ENCODE measurements at regions not wholly inside any gene's neighbourhood (a gene's known extent, or its start where the extent isn't known, plus 50 kb on each side); places are given as distances from the start of the nearest gene placed in this dataset.

- Histone ChIP-seq H3K36me3 (replicated peaks; ENCODE audit: low read depth, low read length) (no peaks in the 10 kb centered on the region), H3K9me3 (ENCODE audit: insufficient read depth, low read length) (no peaks in the 10 kb centered on the region), H3K27me3 (ENCODE audit: low read depth, low read length) (no peaks in the 10 kb centered on the region), H3K4me1 (ENCODE audit: low read length) (no peaks in the 10 kb centered on the region), H2AFZ (ENCODE audit: low read depth, low read length) (no peak overlapping the region), H3K27ac (ENCODE audit: low read length) (no peak overlapping the region), H3K4me3 (ENCODE audit: low read length) (no peak overlapping the region), H3K4me2 (ENCODE audit: low read length) (no peak overlapping the region), H3K9ac (ENCODE audit: low read length) (no peak overlapping the region), H3K79me2 (ENCODE audit: low read length) (no peaks in the 10 kb centered on the region), H4K20me1 (ENCODE audit: insufficient read depth, low read length) (no peaks in the 10 kb centered on the region)
- TF ChIP-seq, protein P1, sequence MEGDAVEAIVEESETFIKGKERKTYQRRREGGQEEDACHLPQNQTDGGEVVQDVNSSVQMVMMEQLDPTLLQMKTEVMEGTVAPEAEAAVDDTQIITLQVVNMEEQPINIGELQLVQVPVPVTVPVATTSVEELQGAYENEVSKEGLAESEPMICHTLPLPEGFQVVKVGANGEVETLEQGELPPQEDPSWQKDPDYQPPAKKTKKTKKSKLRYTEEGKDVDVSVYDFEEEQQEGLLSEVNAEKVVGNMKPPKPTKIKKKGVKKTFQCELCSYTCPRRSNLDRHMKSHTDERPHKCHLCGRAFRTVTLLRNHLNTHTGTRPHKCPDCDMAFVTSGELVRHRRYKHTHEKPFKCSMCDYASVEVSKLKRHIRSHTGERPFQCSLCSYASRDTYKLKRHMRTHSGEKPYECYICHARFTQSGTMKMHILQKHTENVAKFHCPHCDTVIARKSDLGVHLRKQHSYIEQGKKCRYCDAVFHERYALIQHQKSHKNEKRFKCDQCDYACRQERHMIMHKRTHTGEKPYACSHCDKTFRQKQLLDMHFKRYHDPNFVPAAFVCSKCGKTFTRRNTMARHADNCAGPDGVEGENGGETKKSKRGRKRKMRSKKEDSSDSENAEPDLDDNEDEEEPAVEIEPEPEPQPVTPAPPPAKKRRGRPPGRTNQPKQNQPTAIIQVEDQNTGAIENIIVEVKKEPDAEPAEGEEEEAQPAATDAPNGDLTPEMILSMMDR (IDR thresholded peaks at IDR 0.05; ENCODE audit: low read depth, low read length) = no peak
- no peak for TF ChIP-seq EZH2phosphoT487 (IDR thresholded peaks at IDR 0.05; ENCODE audit: low read depth)
These were observed 334.2 kb downstream of the IRX2 start for GRCh38 chr5:2417301-2417700.

DNA sequence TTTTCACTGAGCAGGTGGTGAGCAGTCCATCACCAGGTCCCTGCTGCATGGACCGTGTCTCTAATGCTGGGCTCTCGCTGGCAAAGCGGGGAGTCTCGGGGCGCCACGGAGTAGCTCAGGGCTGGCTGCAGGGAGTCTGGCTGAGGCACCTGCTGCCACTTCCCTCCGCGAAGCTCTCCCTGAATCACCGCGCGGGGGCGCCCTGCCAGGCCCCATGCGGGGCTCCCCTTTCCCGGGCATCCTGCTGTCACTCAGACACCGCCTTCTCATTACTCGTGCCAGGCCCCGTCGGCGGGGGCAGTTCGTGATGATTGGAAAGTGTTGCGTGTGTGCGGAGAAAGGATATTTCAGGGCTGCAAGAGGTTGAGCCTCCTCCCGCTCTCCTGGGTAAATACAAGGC, 335.8 kb downstream of the IRX2 start:
- TF ChIP-seq EZH2phosphoT487 (IDR thresholded peaks at IDR 0.05; ENCODE audit: low read depth) = no peak
- TF ChIP-seq, protein P1 (IDR thresholded peaks at IDR 0.05; ENCODE audit: low read depth, low read length) = no peak

DNA sequence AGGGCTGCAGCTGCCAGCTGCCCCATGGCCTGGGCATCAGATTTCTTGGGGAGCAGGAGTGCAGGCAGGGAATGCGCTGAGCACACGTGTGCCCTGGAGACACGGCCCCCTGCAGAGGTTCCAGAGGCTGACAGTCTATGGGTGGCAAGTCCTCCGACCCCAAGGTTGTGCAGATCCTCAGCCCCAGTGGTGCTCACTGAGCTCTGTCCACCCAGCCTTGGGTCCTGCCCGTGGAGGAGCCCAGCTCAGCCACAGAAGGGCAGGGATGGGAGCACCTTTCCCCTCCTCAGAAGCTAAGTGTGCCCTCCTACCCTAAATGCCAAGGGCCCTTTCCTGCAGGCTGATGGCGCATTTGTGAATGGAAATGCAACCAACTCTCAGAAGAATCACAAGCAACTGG, 341.0 kb downstream of the IRX2 start:
- TF ChIP-seq, protein P1 (IDR thresholded peaks at IDR 0.05; ENCODE audit: low read depth, low read length) = no peak
- TF ChIP-seq EZH2phosphoT487 (IDR thresholded peaks at IDR 0.05; ENCODE audit: low read depth) = no peak
- Histone ChIP-seq H3K79me2 (ENCODE audit: low read length) (no peaks in the 10 kb centered on the region), H3K9ac (ENCODE audit: low read length) (no peak overlapping the region), H3K4me2 (ENCODE audit: low read length) (no peak overlapping the region), H3K27ac (ENCODE audit: low read length) (no peak overlapping the region), H3K36me3 (replicated peaks; ENCODE audit: low read depth, low read length) (no peaks in the 10 kb centered on the region), H4K20me1 (ENCODE audit: insufficient read depth, low read length) (no peaks in the 10 kb centered on the region), H3K4me3 (ENCODE audit: low read length) (no peak overlapping the region), H3K4me1 (ENCODE audit: low read length) (no peaks in the 10 kb centered on the region), H2AFZ (ENCODE audit: low read depth, low read length) (no peak overlapping the region), H3K9me3 (ENCODE audit: insufficient read depth, low read length) (no peaks in the 10 kb centered on the region), H3K27me3 (ENCODE audit: low read depth, low read length) (no peaks in the 10 kb centered on the region)

More for the DNA sequence above, 335.8 kb downstream of the IRX2 start:
- no peaks in the 10 kb centered on the region for H3K36me3 ChIP-seq (replicated peaks; ENCODE audit: low read depth, low read length)
- H3K4me1 ChIP-seq (ENCODE audit: low read length) = no peaks in the 10 kb centered on the region
- H3K4me2 ChIP-seq (ENCODE audit: low read length) = no peak overlapping the region
- no peaks in the 10 kb centered on the region for H3K27me3 ChIP-seq (ENCODE audit: low read depth, low read length)
- no peak overlapping the region for H3K4me3 ChIP-seq (ENCODE audit: low read length)
- no peak overlapping the region for H2AFZ ChIP-seq (ENCODE audit: low read depth, low read length)
- no peak overlapping the region for H3K9ac ChIP-seq (ENCODE audit: low read length)
- H4K20me1 ChIP-seq (ENCODE audit: insufficient read depth, low read length) = no peaks in the 10 kb centered on the region
- H3K27ac ChIP-seq (ENCODE audit: low read length) = no peak overlapping the region
- H3K79me2 ChIP-seq (ENCODE audit: low read length) = no peaks in the 10 kb centered on the region
- H3K9me3 ChIP-seq (ENCODE audit: insufficient read depth, low read length) = no peaks in the 10 kb centered on the region

DNA sequence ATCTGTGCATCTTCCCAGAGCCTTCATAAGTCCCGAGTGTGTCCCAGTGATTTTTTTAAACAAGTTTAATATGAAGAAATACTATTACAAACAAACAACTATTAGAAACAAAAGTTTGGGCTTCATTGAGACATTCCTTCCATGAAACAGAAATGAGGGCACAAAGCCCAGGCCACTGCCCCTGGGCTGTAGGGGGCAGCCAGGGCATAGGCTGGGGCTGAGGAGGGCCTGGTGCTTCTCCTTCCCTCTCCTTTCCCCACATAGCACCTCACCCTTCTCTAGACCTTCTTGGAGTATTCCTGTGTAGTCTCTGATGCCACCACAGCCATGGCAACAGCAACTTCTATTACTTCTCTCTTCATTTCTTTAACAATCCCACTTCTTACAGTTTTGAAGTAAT, 348.2 kb downstream of the IRX2 start:
- Histone ChIP-seq H4K20me1 (ENCODE audit: insufficient read depth, low read length) (no peaks in the 10 kb centered on the region), H2AFZ (ENCODE audit: low read depth, low read length) (no peak overlapping the region), H3K4me2 (ENCODE audit: low read length) (no peak overlapping the region), H3K9me3 (ENCODE audit: insufficient read depth, low read length) (no peaks in the 10 kb centered on the region), H3K9ac (ENCODE audit: low read length) (no peak overlapping the region), H3K27me3 (ENCODE audit: low read depth, low read length) (no peaks in the 10 kb centered on the region), H3K36me3 (replicated peaks; ENCODE audit: low read depth, low read length) (no peaks in the 10 kb centered on the region), H3K79me2 (ENCODE audit: low read length) (no peaks in the 10 kb centered on the region), H3K4me3 (ENCODE audit: low read length) (no peak overlapping the region), H3K27ac (ENCODE audit: low read length) (no peak overlapping the region), H3K4me1 (ENCODE audit: low read length) (no peaks in the 10 kb centered on the region)
- TF ChIP-seq, protein P1 (IDR thresholded peaks at IDR 0.05; ENCODE audit: low read depth, low read length) = no peak
- TF ChIP-seq EZH2phosphoT487 (IDR thresholded peaks at IDR 0.05; ENCODE audit: low read depth) = no peak

Data from OCI-LY3 (cell line).